HG02642 (cell line): ENCODE measurements at regions not wholly inside any gene's neighbourhood (a gene's known extent, or its start where the extent isn't known, plus 50 kb on each side); places are given as distances from the start of the nearest gene placed in this dataset.
"Not testable (repeated sequence)": the region's sequence is repeated elsewhere in the genome, so short reads cannot be mapped to it uniquely, and the experiment has no call there.

Source experiments
- ATAC-seq: cut with Tn5 transposase; IDR thresholded peaks from one replicate; pipeline ENCODE4 v1.9.1; 2021; ENCODE audit warnings: mild to moderate bottlenecking; ENCODE audit not compliant: unreplicated experiment, poor library complexity

DNA sequence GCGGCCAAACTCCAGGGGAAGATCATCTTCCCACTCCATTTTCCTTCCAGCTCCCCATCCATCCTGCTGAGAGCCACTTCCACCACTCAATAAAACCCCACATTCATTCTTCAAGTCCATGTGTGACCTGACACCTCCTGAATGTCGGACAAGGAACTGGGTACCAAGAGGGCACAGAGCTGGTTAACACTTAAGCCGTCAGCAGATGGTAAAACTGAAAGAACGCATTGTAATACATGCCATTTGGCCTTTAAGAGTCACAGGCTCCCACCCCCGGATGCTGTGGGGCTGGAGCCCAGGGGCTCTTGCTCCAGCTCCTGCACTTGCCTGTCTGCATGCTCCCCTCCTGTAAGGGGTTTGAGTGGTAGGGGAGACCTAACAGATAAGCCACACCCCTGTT, 753.9 kb downstream of the COL12A1 start:
- ATAC-seq = no peak

DNA sequence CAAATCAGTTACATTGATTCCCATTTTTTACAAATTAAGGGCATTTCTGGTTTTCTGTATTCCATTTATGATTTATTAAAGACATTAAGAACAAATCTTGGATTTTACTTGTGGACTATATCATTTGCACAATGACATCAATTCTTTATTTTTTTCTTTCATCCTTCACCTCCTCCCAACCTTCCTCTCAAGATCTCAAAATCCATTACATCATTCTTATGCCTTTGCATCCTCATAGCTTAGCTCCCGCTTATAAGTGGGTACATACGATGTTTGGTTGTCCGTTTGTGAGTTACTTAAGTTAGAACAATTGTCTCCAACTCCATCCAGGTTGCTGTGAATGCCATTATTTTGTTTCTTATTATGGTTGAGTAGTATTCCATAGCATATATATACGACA, 752.8 kb downstream of the CD109 start:
- no peak for ATAC-seq

DNA sequence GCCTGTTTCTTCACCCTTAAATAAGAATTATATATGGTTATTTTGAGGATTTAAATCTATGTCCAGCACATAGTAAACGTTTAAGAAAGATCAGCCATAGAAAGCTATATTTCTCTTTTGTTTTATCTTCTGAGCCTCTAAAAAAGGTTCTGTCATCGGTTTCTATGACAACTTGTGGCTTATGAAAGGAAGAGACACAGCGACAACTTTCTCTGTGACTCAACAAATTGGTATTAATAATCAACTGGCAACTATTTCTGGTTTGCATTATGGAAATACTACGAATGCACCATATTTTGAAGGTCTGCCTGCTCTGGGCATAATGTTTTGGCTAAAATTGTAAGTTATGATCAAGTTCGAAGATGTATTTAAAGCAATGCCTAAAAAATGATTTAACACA, 751.0 kb downstream of the CD109 start:
- ATAC-seq = peak; percentile 79

DNA sequence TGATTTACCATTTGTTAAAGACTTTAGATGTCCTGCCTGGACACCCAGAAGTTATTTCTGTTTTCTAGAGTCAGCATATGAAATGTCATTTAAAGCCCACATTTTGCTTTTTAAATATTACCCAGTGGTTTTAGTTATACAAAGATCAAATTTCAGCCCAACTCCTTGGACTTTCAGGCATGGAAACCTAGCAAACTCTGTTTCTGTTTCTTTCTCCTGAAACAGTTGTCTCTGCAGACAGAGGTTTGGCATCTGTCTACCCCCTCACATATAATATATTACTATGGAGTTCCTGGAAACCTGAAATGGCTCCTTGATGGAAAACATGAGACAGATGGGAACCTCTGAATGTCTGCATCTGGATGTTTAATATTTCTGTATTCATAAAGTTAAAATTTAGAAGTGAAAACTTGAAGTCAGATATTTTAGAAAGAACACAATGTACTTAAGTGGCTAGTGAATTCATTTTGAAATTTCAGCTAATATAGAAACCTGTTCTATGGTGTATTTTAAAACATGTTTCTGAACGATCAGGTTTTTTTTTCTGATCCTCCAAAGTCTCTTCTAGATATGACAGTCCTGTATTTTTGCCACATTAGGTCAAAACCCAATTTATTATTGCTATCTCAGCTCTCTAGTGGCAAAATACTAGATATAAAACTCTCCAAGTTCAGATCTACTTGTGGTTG, 743.3 kb downstream of the CD109 start:
- no peak for ATAC-seq

DNA sequence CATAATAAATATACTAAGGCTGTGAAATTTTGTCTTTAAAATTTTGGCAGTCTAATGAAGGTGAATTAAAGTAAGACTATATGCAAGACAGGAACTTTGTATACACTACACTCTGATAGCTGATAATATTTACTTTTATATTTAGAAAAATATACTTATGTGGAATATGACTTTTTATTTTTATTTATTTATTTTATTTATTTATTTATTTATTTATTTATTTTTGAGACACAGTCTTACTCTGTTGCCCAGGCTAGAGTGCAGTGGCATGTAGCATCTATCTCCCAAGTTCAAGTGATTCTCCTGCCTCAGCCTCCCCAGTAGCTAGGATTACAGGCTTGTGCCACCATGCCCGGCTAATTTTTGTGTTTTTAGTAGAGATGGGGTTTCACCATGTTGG, 742.4 kb downstream of the CD109 start:
- not testable (repeated sequence) for ATAC-seq

DNA sequence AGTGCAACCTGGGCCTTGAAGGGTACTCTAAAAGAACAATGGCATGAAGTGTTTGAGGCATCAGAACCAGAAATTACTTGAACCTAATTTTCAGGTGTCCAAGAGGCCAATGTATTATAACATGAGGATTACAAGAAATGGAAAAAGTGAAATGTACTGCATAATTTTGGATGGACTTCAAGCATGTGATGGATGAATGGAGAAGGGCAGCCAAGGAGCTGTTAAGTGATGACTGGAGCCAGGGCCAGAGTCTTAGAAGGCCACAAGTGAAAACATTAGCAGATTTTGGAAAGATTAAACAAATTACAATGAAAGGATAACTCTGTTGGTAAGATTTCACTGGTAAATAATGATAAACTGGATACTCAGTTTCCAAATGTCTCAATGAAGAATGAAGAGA, 738.2 kb downstream of the CD109 start:
- ATAC-seq = no peak

DNA sequence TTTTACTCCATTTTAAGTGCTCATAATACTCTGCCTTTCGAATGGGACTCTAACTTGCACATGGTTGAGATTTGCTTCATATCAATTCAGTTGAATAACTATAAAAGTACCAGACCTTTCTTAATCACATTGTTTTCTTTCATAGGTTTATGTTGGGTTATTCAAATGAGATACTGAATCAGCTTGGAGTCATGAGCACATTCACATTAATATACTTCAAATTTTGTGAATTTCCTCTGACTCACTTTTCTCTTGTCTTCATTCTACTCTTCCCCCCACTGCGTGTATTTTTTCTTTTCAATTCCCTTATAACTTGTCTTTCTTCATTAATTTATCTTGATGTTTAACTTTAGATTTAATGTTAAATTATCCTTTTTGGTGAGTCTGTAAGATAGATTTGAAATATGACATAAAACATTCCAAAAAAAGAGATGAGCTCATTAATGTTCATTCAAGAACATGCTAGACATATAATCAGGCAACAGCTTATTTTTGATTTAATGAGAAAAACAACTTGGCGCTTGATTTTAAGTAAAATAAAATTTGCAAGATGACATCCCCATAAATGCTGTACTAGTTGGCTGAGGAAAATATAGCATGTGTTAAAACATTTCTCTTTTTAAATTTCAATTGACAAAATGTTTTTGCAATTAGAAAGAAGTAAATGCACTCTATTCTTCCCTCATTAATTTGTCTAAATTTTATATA, 736.0 kb downstream of the CD109 start:
- ATAC-seq = no peak

DNA sequence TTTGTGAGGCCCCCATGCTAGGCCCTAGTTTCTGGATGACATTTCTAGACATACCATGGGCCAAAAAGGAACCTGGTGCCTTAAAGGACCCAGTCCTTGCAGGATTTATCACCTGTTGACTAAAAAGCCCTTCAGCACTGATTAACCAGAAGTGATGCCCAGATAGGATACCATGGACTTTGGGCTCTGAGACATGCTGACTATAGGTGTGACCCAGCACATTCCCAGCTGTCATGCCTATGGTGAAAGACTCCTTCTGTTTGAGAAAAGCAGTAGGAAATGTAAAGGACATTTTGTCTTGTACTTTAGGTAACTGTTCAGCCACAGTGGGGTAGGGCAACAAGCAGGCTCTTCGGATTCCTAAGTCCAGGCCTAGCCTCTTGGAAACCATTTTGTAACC, 724.2 kb downstream of the CD109 start:
- ATAC-seq = no peak

DNA sequence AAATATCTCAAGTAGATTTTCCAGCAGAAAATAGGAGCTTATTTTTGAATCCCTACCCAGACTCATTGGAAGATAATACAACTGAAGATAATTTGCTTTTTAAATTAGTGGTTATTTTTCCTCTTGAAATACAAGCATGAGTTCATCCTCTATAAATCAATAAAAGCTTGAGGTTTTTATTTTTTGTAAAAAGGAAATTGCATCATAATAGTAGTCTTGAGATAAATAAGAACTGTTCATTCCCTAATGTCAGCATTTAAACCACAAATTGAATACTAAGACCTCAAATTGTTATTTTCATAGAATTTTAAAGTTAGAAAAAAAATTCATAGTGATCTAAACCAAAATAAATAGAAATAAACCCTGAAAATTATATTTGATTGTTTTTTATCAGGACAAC, 719.1 kb downstream of the CD109 start:
- no peak for ATAC-seq

DNA sequence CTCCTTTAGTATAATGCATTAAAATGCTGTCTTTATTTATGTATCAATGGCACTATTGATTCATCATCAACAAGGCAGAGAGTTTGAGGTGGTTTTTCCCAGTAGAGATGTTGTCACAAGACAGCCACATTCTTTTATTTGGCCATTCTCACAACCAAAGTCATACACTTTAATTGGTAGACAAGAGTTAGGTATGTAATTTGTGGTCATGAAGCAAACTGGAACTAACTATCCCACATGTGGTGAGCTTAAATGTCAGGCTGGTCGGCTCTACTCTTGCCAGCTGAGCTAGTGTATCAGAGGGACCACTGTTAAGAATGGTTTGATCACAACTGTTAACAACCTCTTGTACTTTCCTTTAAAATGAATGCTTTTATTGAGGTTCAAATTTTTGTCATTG, 714.6 kb downstream of the CD109 start:
- no peak for ATAC-seq

DNA sequence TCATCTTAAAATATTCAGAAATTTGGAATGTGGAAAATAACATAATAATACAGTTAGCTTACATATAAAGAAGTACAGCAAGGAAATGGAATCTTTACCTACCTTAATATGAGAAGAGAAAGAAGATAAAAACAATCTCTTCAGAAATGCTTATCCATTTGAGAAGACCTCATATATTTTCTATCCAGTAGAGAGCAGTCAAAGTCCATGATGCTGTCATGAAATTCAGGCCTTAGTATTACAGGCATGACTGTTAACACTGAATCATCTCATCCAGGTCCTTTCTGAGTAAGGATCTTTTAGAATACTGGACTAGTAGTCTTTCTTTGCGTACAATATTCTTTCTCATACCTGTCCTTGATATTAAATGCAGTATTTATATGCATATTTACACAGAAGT, 713.4 kb downstream of the CD109 start:
- ATAC-seq = peak; percentile 89

DNA sequence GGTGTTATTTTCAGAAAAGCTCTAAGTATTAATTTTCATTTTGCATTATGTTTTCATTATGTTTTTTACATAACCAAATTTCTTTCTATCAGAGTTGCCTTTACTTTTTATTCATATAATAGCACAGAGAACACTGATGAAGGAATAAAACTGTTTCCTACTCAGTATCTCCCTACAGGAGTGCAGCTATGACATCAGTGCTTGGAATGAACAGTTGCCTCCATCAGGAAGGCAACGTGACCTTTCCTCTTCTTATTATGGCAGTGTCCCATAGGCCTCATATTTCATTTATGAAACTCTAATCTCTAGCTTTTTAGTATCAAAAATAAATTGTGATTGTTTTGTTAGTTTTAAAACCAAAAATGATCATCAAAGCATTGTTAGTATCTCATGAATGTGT, 712.8 kb downstream of the CD109 start:
- no peak for ATAC-seq

DNA sequence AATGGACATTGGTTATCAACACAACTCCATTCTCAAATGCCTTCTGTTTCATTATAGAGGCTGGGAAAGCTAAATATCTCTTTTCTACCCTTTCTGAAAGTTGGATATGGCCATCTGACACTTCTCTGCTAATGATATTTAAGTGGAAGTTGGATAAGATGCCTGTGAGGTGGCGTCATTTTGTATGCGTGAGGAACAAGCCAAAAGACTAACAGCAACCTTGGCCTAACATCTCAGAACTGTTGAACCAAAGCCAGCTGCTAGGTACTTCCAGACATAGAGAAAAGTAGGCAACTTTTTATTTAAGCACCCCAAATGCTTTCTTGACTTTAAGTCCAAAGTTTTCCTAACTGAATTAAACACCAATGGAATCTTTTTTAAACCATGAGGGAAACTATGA, 708.4 kb downstream of the CD109 start:
- ATAC-seq = no peak

DNA sequence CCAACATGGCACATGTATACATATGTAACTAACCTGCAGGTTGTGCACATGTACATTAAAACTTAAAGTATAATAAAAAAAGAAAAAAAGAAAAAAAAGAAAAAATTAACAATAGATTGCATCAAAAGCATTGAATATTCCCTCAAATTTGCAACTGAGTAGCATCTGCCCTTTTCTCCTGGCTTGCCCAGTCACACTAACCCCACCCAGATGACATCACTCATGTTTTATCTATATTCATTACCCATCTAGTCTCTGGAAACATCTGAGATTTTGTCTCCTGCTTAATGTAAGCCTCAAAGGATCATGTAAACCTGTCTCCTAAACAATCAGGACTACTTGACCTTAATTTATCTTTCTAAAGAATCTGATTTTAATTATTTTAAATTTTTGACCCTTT, 706.8 kb downstream of the CD109 start:
- no peak for ATAC-seq

DNA sequence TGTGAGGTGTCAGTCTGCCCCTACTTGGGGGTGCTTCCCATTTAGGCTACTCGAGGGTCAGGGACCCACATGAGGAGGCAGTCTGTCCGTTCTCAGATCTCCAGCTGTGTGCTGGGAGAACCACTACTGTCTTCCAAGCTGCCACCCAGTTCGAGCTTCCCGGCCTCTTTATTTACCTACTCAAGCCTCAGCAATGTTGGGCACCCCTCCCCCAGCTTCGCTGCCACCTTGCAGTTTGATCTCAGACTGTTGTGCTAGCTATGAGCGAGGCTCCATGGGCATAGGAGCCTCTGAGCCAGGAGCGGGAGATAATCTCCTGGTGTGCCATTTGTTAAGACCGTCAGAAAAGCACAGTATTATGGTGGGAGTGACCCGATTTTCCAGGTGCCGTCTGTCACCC, 682.4 kb downstream of the CD109 start:
- not testable (repeated sequence) for ATAC-seq

DNA sequence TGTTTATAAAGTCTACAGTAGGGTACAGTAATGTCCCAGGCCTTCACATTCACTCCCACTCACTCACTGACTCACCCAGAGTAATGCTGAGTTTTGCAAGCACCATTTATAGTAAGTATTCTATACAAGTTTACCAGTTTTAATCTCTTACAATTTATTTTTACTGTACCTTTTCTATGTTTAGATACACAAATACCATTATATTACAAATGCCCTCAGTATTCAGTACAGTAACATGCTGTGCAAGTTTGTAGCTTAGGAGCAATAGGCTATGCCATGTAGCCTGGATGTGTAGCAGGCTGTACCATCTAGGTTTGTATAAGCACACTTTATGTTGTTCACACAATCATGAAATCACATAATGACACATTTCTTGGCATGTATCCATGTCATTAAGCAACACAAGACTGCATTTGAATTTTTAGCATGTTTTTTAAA, 673.6 kb downstream of the CD109 start:
- no peak for ATAC-seq

DNA sequence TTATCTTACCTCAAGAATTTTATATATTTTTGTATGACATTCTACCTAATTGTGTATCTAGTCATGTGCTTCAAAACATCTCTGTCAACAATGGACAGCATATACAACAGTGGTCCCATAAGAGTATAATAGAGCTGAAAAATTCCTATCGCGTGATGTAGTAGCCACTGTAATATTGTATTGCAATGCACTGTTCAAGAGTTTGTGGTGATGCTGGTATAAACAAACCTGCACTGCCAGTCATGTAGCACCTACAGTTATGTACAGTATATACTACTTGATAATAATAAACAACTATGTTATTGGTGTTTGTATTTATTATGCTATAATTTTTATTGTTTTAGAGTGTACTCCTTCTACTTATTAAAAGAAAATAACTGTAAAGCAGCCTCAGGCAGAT, 672.7 kb downstream of the CD109 start:
- ATAC-seq = no peak

DNA sequence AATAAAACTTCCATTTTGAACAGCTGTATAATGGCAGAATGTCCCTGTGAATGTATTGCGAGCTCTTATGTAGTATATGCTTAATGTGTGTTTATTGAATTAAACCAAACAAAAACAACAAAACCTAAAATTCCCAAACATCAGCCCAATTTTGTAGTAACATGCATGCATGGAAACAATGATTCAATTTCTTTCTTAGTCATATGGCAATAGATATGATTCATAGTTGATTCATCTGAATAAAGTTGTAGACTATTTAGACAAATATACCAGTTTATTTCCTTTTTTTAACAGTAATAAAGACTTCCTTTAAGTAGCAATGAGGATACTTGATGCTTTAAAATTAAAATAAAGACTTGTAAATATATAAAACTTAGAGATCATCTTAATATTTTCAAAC, 670.6 kb downstream of the CD109 start:
- no peak for ATAC-seq

DNA sequence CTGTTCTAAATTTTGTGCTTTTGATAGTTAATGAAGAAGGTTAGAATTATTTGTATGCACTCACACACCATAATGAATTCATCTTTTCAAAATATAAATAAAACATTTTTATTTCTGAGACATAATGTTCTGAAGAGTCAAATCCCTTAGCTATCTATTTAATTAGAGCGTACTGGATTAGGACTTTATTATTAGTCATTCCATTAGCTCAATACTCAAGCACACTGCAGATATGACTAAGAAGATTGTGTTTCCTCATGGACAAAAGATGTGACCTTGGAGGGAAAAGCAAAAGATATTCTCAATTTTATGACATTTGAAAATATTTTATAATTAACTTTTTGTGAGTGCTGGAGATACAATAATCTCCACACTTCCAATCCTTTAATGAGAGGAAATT, 666.4 kb downstream of the CD109 start:
- ATAC-seq = no peak

DNA sequence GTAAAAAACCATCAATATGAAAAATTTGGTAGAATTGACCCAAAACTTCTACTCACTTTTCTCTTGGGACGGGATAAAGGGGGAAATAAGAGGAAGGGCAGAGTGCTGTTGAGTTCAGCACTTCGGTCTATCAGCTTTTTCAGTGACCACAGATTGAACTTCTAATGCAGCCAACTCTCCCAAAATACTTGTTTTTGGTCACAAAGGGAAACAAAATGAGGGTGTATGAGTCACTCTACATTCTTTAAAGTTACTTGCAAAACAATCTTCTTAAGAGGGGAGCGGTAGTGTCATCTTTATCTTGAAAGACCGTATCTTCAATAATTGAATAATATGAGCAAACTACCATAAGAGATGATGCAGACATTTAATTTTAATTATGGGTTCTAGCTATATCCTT, 661.3 kb downstream of the CD109 start:
- ATAC-seq = no peak

DNA sequence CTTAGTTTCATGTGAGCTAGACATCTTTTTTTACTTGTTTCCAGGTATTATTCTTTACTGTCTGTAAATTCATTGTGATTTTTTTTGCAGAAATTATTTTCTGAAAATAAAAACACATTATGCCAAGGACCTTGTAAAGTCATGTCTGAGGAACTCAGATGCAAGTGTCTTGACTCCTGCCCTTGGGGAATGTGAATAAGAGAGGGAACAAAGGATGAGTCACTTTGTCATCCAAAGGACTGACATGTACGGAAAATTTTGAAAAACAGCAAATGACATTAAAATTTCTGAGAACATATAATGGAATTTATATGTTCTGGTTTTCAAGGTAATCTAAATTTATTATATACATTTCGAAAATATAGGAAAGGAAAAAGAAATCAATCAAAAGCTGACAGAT, 660.4 kb downstream of the CD109 start:
- ATAC-seq = no peak

DNA sequence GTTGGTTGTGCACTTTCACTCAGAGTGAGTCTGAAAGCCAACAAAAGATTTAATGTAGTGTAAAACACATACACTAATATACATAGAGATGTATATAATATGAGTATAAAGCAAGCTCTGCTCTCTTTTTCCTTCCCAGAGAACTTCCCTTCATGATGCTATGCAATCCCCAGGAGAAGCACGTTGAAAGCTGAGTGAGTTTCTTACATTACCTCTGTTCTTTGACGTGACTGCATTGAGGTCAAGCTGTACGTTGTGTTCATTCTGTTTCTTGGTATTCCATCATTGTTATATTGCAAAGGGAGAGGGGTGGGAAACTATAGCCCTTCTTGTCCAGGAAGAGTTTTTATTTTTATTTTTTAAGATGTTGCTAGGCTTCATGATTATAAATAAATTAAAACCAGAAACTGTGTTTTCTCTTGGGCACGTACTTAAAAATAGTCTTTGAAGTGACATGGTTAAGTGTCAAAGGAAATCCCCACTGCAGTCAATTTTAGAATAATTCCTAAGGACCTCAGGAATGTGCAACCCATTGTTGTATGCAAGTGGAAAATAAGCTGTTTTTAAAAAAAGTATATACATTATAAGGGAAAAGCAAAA, 651.0 kb downstream of the CD109 start:
- no peak for ATAC-seq
